Karpas-422 (cell line): ENCODE measurements at regions not wholly inside any gene's neighbourhood (a gene's known extent, or its start where the extent isn't known, plus 50 kb on each side); places are given as distances from the start of the nearest gene placed in this dataset.

Experiments
- DNase-seq: peaks from one replicate; pipeline ENCODE4 v3.0.0-alpha.2; 2015
- H2AFZ ChIP-seq: fragments of 200-600 bp; sonication (generic); 2 replicates; pipeline ENCODE4 v1.6.1; 2014; ENCODE audit warnings: antibody characterized with exemption, low read length, mixed read lengths
- H3K27ac ChIP-seq: fragments of 200-600 bp; sonication (generic); 2 replicates; pipeline ENCODE4 v1.5.1; 2014; ENCODE audit warnings: mild to moderate bottlenecking, low read length, moderate library complexity
- H3K27me3 ChIP-seq: fragments of 200-600 bp; sonication (generic); 2 replicates; pipeline ENCODE4 v1.6.1; 2014; ENCODE audit warnings: low read length, mixed read lengths
- H3K36me3 ChIP-seq: fragments of 200-600 bp; sonication (generic); 2 replicates; pipeline ENCODE4 v1.6.1; 2014; ENCODE audit warnings: low read length, mixed read lengths; ENCODE audit not compliant: insufficient read depth
- H3K4me1 ChIP-seq: fragments of 200-600 bp; sonication (generic); 2 replicates; pipeline ENCODE4 v1.6.1; 2014; ENCODE audit warnings: mild to moderate bottlenecking, low read length, mixed read lengths
- H3K4me2 ChIP-seq: fragments of 200-600 bp; sonication (generic); 2 replicates; pipeline ENCODE4 v1.6.1; 2014; ENCODE audit warnings: low read length, low read depth, mild to moderate bottlenecking; ENCODE audit not compliant: poor library complexity, severe bottlenecking
- H3K4me3 ChIP-seq: fragments of 200-600 bp; sonication (generic); 2 replicates; pipeline ENCODE4 v1.5.1; 2014; ENCODE audit warnings: mild to moderate bottlenecking, antibody characterized with exemption, low read length, mixed read lengths
- H3K79me2 ChIP-seq: fragments of 200-600 bp; sonication (generic); 2 replicates; pipeline ENCODE4 v1.6.1; 2014; ENCODE audit warnings: mild to moderate bottlenecking, low read length, mixed read lengths
- H3K9ac ChIP-seq: fragments of 200-600 bp; sonication (generic); 2 replicates; pipeline ENCODE4 v1.6.0; 2014; ENCODE audit warnings: low read length
- H3K9me2 ChIP-seq: fragments of 200-600 bp; sonication (generic), shearing (Covaris generic); replicated peaks from 2 replicates; pipeline ENCODE4 v1.6.0; 2014; ENCODE audit warnings: mild to moderate bottlenecking, low read length, moderate library complexity; ENCODE audit not compliant: insufficient read depth
- H3K9me3 ChIP-seq: fragments of 300-700, 200-600 bp; sonication (generic); 2 replicates; pipeline ENCODE4 v1.6.1; 2014; ENCODE audit warnings: low read length, mixed read lengths
- H4K20me1 ChIP-seq: fragments of 200-600 bp; sonication (generic); 2 replicates; pipeline ENCODE4 v1.6.1; 2014; ENCODE audit warnings: mild to moderate bottlenecking, antibody characterized with exemption, low read length, low read depth; ENCODE audit not compliant: insufficient read depth

DNA sequence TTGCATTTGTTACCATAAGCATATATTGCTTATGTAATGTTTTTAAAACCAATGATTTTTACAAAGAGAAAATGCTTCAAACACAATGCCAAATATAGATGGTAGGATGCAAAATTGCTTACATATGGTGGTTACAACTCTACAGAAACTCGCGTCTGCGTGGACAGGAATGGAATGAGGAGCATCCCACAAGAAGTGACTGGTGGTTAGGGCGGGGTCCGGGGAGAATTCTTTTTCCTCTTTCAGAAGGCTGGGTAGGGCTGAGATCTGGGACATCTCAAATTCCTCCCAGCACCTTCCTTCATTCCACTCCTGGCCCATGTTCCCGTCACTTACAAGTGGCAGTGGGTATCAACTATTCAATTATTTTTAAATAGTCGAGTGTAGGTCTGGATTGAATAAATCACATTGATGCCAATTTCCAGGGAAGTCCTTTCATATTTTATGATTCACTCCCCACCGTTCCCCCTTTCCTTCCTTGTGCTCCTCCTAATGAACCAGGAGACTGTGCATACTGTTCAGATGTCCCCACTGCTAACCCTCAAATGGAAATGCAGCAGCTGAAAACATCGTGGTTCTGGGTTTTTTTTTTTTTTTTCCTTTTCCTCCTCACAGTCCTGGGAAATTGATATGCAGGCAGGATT is 174.5 kb upstream of the POU3F1 start:
- no peak overlapping the region for H3K4me2 ChIP-seq
- no peaks in the 10 kb centered on the region for H4K20me1 ChIP-seq
- H3K4me3 ChIP-seq, result no peak overlapping the region
- no peak overlapping the region for H3K9ac ChIP-seq
- H3K27me3 ChIP-seq, result no peaks in the 10 kb centered on the region
- no peak for DNase-seq
- no peaks in the 10 kb centered on the region for H3K36me3 ChIP-seq
- no peaks in the 10 kb centered on the region for H3K9me3 ChIP-seq
- H3K4me1 ChIP-seq, result no peaks in the 10 kb centered on the region
- H3K27ac ChIP-seq, result no peak overlapping the region
- H3K79me2 ChIP-seq, result no peaks in the 10 kb centered on the region
- H3K9me2 ChIP-seq, result no peaks in the 10 kb centered on the region
- H2AFZ ChIP-seq, result no peak overlapping the region

DNA sequence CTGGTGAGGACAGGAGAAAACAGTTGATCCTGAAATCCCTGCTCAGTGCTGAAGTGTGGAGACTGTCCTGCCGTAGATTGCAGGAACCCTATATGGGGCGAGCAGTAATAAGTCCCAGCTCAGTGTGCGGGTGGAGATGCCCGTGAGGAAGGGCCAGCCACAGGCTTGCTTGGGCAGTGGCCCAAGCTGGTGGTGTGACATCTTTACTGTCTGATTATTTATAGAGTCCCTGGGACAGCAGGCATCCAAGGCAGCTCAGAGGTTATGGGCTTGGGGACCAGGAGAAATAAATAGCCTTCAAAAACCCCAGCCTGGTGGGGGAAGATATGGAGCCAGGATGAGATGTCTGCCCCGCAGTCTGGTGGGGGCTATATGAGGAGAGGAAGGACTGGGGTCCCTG is 170.7 kb upstream of the POU3F1 start:
- H4K20me1 ChIP-seq, result no peaks in the 10 kb centered on the region
- H3K36me3 ChIP-seq, result no peaks in the 10 kb centered on the region
- H3K27me3 ChIP-seq, result no peaks in the 10 kb centered on the region
- H3K9me2 ChIP-seq, result no peaks in the 10 kb centered on the region
- H3K27ac ChIP-seq, result no peak overlapping the region
- no peaks in the 10 kb centered on the region for H3K9me3 ChIP-seq
- H2AFZ ChIP-seq, result no peak overlapping the region
- H3K9ac ChIP-seq, result no peak overlapping the region
- H3K4me1 ChIP-seq, result no peaks in the 10 kb centered on the region
- H3K4me3 ChIP-seq, result no peak overlapping the region
- no peak overlapping the region for H3K4me2 ChIP-seq
- DNase-seq, result no peak
- no peaks in the 10 kb centered on the region for H3K79me2 ChIP-seq

DNA sequence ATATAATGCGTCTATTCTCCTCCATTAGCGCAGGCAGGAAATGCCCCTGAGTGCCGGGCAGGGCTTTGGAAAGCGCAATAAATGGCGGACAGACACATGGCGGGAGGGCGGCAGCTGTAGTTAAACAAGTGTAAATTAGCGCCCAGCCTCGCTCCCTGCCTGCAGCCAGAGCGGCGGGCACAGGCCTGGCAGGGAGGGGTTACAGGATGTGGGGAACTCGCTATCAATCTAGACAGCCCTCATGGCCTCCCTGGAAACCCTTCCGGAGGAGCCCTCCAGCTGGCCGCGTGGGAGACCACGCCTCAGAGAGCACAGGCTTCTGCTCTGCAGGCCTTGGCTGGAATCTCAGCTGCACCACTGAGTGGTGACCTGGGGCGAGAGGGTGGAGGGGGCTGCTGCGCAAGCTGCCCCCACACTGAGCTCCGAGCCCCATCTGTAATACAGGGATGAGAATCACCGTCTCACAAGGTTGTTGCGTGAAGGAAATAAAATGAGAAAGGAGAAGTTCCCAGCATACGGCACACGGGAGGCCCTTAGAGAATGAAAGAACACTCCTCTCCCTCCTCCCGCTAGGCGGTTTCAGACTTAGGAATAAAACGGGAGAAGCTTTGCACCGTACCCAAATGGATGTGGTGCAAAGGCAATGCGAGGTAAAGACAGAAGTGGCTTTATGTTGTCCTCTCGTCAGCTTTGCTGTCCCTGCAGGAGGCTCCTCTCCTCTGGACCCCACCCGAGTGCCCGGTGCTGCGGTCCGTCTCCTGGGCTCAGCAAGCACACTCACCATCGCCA is 167.2 kb upstream of the POU3F1 start:
- Histone ChIP-seq H3K4me2 (no peak overlapping the region), H2AFZ (no peak overlapping the region)
- DNase-seq, result no peak

DNA sequence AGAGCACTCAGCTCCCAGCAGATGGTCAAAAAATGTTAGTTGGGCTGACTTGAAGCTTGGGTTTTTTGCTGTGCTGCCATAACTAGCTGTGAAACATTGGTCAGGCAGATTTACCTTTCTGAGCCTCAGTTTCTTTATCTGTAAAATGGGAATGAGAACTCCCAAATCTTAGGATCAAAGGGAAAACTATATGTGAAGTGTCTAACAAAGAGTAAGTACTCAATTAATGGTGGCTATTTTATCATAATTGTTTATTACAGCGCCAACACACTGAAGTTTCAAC is 164.2 kb upstream of the POU3F1 start:
- Histone ChIP-seq H4K20me1 (no peaks in the 10 kb centered on the region), H3K9me2 (no peaks in the 10 kb centered on the region), H2AFZ (no peak overlapping the region), H3K9me3 (no peaks in the 10 kb centered on the region), H3K9ac (no peak overlapping the region), H3K27ac (no peak overlapping the region), H3K4me1 (no peaks in the 10 kb centered on the region), H3K36me3 (no peaks in the 10 kb centered on the region), H3K4me2 (no peak overlapping the region), H3K4me3 (no peak overlapping the region), H3K27me3 (no peaks in the 10 kb centered on the region), H3K79me2 (no peaks in the 10 kb centered on the region)
- DNase-seq, result no peak

More for the DNA sequence above, 167.2 kb upstream of the POU3F1 start:
- H3K4me1 ChIP-seq, result no peaks in the 10 kb centered on the region
- no peaks in the 10 kb centered on the region for H4K20me1 ChIP-seq
- no peaks in the 10 kb centered on the region for H3K9me3 ChIP-seq
- H3K27ac ChIP-seq, result no peak overlapping the region
- no peak overlapping the region for H3K9ac ChIP-seq
- H3K36me3 ChIP-seq, result no peaks in the 10 kb centered on the region
- no peak overlapping the region for H3K4me3 ChIP-seq
- H3K27me3 ChIP-seq, result no peaks in the 10 kb centered on the region
- H3K9me2 ChIP-seq, result no peaks in the 10 kb centered on the region
- H3K79me2 ChIP-seq, result no peaks in the 10 kb centered on the region

DNA sequence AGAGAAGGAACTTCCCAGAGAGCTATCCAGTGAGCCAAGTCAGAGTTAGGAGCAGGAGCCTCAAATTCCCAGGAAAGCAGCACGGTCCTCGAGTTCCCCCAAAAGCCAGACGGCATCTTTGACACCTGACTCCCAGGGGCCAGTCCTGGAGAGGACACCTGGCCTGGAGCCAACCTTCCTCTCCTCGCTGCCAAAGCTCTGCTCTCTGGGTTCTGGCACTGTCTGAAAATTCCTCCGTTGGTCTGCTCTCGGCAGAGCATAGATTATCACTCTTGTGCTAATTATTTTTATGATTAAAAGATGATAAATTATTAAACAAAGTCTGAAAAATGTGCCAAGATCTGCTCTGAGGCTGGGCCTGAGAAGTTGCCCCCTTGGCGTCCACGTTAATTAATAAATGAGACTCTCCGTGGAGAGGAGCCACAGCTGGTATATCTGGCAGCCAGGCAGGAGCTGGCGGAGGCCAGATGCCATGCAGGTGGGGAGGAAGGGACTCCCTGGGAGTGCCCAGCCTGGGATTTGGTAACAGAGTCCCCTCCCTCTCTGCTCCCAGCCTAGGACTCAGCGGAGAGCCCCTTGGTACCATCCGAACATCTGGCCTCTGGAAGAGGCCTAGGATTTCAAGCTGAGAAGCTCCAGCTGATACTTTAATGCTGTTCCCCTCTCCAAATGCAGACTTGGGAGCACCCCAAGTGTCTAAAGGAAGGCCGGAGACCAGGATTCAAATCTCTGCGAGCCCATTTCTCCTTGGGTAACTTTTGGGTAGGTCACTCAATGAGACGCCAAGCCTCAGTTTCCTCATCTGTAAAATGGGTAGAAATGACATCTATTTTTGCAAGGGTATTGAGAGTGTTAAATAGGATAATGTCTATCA is 163.7 kb upstream of the POU3F1 start:
- Histone ChIP-seq H4K20me1 (no peaks in the 10 kb centered on the region), H3K79me2 (no peaks in the 10 kb centered on the region)

DNA sequence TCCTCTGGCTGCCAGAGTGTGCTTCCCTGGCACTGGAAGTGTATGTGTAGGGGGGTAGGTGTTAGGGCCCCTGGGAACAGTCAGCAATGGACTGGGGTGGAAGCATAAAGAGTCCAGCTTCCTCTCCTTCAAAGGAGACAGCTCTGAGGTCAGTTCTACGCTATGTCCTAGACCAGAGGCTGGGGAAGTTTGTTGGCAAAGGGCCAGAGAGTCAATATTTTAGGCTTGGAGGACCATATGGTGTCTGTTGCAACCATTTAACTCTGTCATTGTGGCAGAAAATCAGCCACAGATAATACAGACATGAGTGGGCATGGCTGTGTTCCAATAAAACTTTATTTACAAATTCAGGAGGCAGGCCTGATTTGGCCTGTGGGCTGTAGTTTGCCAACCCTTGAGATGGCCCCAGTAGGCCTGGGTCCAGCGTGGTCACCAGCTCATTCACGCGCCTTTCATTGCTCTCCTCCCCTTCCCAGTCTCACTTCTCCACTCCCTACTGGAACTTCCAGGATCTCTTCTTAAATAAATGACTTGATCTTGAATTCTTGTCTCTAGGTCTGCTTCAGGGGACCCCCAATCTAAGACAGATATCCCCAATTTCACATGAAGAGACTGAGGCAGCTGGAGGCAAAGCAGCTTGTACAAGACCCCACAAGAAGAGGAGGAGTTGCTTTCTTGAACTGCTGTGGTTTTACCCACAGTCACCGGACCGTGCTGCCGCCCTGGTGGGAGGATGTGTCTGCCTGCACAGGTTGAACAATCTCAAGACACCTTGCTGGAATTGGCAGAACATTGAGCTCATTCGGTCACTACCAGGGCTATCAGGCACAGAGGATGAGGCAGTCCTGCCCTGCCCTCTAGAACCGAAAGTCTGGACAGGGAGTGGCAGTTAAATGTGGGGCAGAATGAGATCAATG is 162.4 kb upstream of the POU3F1 start:
- no peaks in the 10 kb centered on the region for H3K9me2 ChIP-seq
- no peak for DNase-seq
- H3K27ac ChIP-seq, result no peak overlapping the region
- H3K4me1 ChIP-seq, result no peaks in the 10 kb centered on the region
- no peak overlapping the region for H3K9ac ChIP-seq
- no peak overlapping the region for H2AFZ ChIP-seq
- no peak overlapping the region for H3K4me2 ChIP-seq
- no peaks in the 10 kb centered on the region for H4K20me1 ChIP-seq
- no peak overlapping the region for H3K4me3 ChIP-seq
- no peaks in the 10 kb centered on the region for H3K9me3 ChIP-seq
- no peaks in the 10 kb centered on the region for H3K27me3 ChIP-seq
- H3K36me3 ChIP-seq, result no peaks in the 10 kb centered on the region
- no peaks in the 10 kb centered on the region for H3K79me2 ChIP-seq

More for the DNA sequence above, 163.7 kb upstream of the POU3F1 start:
- no peak overlapping the region for H3K4me2 ChIP-seq
- no peaks in the 10 kb centered on the region for H3K9me2 ChIP-seq
- no peak overlapping the region for H3K27ac ChIP-seq
- DNase-seq, result no peak
- no peak overlapping the region for H3K4me3 ChIP-seq
- no peaks in the 10 kb centered on the region for H3K4me1 ChIP-seq
- H2AFZ ChIP-seq, result no peak overlapping the region
- H3K9ac ChIP-seq, result no peak overlapping the region
- no peaks in the 10 kb centered on the region for H3K9me3 ChIP-seq
- H3K27me3 ChIP-seq, result no peaks in the 10 kb centered on the region
- no peaks in the 10 kb centered on the region for H3K36me3 ChIP-seq

DNA sequence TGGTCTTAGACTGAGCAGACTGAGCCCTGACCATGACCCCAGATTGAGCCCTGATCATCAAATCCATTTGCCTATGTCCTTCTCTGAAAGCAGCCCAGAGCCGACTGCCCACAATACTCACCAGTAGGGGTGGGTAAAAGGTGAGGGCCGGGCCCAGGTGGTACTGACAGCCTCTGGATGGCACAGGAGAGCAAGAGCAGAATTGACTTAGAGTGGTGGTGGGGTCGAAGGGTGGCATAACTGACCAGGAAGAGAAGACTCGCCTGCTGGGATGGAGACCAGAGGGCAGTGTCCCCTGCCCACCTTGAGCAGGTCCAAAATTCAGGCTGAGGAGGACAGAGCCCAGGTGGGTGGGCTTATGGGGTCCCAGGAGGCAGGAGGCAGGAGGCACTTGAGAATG is 161.3 kb upstream of the POU3F1 start:
- DNase-seq, result no peak
- H3K9me2 ChIP-seq, result no peaks in the 10 kb centered on the region

More for the DNA sequence above, 161.3 kb upstream of the POU3F1 start:
- Histone ChIP-seq H3K4me2 (no peak overlapping the region), H4K20me1 (no peaks in the 10 kb centered on the region), H2AFZ (no peak overlapping the region), H3K27ac (no peak overlapping the region), H3K9me3 (no peaks in the 10 kb centered on the region), H3K4me1 (no peaks in the 10 kb centered on the region), H3K27me3 (no peaks in the 10 kb centered on the region), H3K36me3 (no peaks in the 10 kb centered on the region), H3K9ac (no peak overlapping the region), H3K4me3 (no peak overlapping the region), H3K79me2 (no peaks in the 10 kb centered on the region)
